Activated CD4-positive, alpha-beta T cell treated with anti-CD3 and anti-CD28 coated beads, Interleukin-10, Interleukin-2, amounts not matched to agents 100 ng/mL and 50 ng/mL, durations not matched to agents 16 hours and 8 hours (primary cell): ENCODE measurements at regions not wholly inside any gene's neighbourhood (a gene's known extent, or its start where the extent isn't known, plus 50 kb on each side); places are given as distances from the start of the nearest gene placed in this dataset.

Experiments
- DNase-seq: peaks from one replicate; pipeline ENCODE4 v3.0.0-alpha.2; 2020

DNA sequence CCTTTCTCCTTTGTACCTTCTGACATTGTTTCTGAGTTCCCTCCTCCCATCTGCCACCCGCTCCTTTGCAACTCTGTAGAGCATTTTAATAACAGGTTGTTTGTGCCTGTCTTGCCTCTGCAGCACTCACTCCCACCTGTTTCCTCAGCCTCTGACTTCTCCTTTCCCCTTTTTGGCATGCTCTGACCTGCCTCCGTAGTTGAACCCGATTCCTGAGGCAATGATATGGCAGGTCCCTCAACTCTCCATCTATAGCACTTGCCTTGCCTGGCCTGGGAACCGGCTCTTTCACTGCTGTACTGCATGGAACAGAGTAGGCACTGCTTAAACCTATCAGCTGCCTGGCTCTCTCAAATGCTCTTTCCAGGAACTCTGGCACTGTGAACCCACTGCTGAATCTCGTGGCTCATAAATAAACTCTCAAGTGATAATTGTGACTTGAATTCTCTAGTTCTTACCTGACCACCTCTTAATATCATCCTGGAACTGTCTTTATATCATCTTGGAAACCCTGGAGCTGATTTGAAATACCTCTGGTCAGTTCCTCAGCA lies 50.3 kb downstream of the UTRN start:
- no peak for DNase-seq

- DNase-seq, result peak; percentile 64
These were observed 50.8 kb downstream of the UTRN start for GRCh38 chr6:144335914-144336313.

GRCh38 chr6:144336900-144337299 lies 51.8 kb downstream of the UTRN start:
- DNase-seq, result no peak

DNA sequence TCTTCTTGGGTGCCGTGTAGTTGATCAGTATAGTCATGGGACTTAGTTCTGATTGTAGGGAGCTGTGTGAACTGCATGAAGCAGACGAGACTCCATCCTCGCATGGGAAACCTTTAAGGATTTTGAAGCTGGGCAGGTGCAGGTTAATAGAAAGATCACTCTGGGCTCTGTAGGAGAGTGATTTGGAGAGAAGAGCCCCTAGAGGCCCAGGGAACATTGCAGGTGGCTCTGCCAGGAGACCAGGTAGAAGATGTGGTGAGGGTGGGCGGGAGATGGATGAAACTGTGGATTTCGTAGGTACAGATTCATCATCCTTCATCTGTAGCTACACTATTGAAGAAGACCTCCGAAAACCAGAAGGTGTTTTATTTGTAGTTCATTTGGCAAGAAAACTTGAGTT lies 53.3 kb downstream of the UTRN start:
- DNase-seq, result no peak

DNA sequence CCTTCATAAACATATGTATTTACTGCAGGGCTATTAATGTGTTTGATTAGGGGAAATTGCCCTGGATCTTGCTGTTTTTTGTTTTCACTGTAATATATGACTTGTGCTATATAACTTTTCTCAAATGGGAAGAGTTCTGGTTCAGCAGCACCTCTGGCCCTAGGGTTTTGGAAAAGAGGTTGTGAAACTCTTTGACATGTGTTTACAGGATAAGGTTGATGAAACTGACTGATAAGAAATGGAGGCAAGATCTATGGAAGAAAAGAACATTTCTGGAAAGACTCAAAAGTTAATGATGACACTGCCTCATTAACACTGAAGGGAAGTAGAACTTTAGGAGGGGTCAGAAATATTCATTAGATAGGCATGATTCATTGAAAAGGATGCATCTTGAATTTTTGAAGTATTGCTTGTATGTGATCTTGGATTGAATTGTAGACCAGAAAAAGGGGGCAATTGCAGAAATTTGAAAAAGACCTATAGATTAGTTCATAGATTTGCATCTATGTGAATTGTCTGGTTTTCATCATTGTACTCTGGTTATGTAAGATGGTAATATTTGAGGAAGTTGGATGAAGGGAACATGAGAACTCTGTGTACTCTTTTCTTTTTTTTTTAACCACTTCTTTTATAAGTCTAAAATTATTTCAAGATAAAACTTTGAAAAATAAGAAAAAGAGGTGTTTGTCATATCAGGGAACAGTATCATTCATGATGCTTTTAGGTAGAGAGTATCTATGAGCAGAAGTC lies 54.0 kb downstream of the UTRN start:
- no peak for DNase-seq

- no peak for DNase-seq
These were observed 54.8 kb downstream of the UTRN start for GRCh38 chr6:144339859-144340452.

- no peak for DNase-seq
These were observed 55.6 kb downstream of the UTRN start for GRCh38 chr6:144340541-144341371.

DNA sequence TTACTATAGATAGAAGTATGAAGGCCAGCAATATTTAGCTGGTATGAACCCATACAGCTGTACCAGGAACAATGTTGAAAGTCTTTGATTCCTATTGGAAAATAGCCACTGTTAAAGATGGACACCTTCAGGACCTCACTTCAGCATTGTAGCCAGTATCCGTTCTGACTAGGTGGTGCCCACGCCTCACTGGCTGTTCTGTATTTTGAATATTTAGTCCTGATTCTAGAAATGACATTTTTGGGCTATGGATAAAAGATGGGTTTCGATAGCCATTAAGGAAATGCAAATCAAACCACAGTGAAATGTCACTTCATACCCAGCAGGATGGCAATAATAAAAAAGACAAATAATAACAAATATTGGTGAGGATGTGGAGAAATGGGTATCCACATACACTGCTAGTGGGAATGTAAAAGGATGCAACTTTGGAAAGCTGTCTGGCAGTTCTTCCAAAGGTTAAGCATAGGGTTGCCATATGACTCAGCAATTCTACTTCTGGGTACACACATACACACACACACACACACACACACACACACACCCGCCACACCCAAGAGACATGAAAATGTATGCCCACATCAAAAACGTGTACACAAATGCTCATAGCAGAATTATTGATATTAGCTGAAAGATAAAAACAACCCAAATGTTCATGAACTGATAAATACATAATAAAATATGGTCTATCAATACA lies 56.8 kb downstream of the UTRN start:
- DNase-seq, result no peak

GRCh38 chr6:144343701-144344428 lies 58.7 kb downstream of the UTRN start:
- DNase-seq, result peak; percentile 76

DNA sequence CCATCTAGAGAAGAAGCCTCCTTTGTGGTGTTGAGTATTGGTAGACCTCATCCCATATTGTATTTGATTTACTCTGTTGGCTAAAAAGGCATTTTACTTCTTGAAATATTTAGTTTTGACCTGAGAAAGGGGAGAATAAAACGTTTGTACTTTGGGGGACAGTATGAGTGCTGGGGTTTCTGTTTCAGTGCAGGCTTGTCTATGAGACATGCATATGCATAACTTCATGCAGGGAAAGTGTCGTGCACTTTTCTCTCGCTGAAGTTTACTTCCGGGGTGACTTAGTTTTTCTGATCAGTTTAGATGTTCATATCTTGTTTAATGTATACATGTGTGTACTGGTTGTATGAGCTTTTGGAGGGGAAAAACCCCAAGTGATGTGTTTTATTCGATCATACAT lies 59.5 kb downstream of the UTRN start:
- DNase-seq, result peak; percentile 72

GRCh38 chr6:144345451-144345850 lies 60.3 kb downstream of the UTRN start:
- no peak for DNase-seq

DNA sequence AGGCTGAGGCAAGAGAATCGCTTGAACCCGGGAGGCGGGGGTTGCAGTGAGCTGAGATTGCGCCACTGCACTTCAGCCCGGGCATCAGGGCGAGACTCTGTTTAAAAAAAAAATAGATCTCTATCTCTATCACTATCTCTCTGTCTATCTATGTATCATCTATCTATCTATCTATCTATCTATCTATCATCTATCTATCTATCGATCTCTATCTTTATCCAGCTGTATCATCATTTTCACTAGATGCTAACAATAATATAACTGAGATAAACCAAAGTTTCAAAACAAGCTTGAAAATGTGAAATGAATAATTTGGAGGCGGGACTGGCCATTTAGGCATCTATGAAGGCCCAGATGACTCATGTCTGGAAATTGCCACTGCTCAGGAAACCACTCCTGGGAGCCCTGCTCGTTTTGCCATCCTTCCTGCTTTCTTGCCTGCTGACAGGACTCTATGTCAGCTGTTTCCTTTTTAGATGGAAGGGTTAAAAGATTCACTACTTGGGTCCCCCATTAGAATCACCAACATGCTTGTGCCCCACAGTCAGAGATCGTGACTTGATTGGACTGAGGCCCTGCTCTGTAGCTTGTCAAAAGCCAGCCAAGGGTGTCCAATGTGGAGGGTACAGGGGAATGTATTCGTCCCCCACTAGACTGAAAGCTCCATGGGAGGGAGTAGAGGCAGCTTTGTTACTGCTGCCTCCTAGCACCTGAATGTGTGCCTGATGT lies 61.7 kb downstream of the UTRN start:
- peak; percentile 72 for DNase-seq

DNA sequence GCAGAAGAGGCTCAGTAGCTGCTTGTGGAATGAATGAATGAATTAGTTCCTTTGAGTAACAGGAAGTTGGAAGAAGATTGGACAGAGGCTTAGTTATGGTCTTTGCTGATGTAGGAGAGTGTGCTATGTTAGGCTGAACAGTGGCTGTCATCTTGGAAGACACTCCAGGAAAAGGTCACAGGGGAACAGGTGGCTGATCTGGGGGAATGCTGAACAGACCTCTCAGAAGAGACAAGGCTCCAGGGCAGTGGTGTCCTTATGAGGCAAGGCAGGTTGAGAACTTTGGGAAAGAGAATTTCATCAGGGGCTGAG lies 62.3 kb downstream of the UTRN start:
- DNase-seq, result no peak

- DNase-seq, result no peak
These were observed 62.8 kb downstream of the UTRN start for GRCh38 chr6:144347933-144348332.

- peak; percentile 74 for DNase-seq
These were observed 64.8 kb downstream of the UTRN start for GRCh38 chr6:144349690-144350527.

- no peak for DNase-seq
These were observed 65.4 kb downstream of the UTRN start for GRCh38 chr6:144350528-144350880.

- peak; percentile 39 for DNase-seq
These were observed 66.4 kb downstream of the UTRN start for GRCh38 chr6:144351379-144352127.

GRCh38 chr6:144352331-144352730 lies 67.2 kb downstream of the UTRN start:
- no peak for DNase-seq

- peak; percentile 86 for DNase-seq
These were observed 68.8 kb downstream of the UTRN start for GRCh38 chr6:144353871-144354314.

- DNase-seq, result no peak
These were observed 74.6 kb downstream of the UTRN start for GRCh38 chr6:144359783-144360182.
